Small intestine (tissue), 7 donors: ENCODE measurements at regions not wholly inside any gene's neighbourhood (a gene's known extent, or its start where the extent isn't known, plus 50 kb on each side); places are given as distances from the start of the nearest gene placed in this dataset.

Experiments
- DNase-seq, 2 donors: peaks; one replicate each; pipeline versions ENCODE4 v3.0.0 to v3.0.0-alpha.2; 2013
- FAIRE-seq: peaks from 2 replicates; lab custom pipeline; 2012; peaks lifted over from hg19 to GRCh38; lab: Jason Lieb, UNC
- H3K27ac ChIP-seq, 3 donors: one replicate each; pipeline ENCODE4 v1.5.1; 2013; ENCODE audit warnings: low read length in 2 of 3, mild to moderate bottlenecking in 2 of 3, control low read depth in 1 of 3, inconsistent platforms in 1 of 3, low read depth in 1 of 3, moderate library complexity in 1 of 3
- H3K27me3 ChIP-seq, 3 donors: one replicate each; pipeline ENCODE4 v1.6.1; 2013; ENCODE audit warnings: low read length in 3 of 3, inconsistent platforms in 1 of 3; ENCODE audit not compliant: control insufficient read depth in 3 of 3, insufficient read depth in 3 of 3
- H3K36me3 ChIP-seq, 3 donors: one replicate each; pipeline ENCODE4 v1.6.1; 2013; ENCODE audit warnings: low read length in 3 of 3, inconsistent platforms in 1 of 3, low read depth in 1 of 3, mild to moderate bottlenecking in 1 of 3, moderate library complexity in 1 of 3; ENCODE audit not compliant: control insufficient read depth in 3 of 3, insufficient read depth in 2 of 3
- H3K4me1 ChIP-seq, 3 donors: one replicate each; pipeline ENCODE4 v1.6.1; 2013; ENCODE audit warnings: low read length in 2 of 3, inconsistent platforms in 1 of 3, low read depth in 1 of 3, mild to moderate bottlenecking in 1 of 3, moderate library complexity in 1 of 3; ENCODE audit not compliant: control insufficient read depth in 3 of 3, insufficient read depth in 2 of 3
- H3K4me3 ChIP-seq, 3 donors: one replicate each; pipeline ENCODE4 v1.5.1; 2013; ENCODE audit warnings: low read length in 3 of 3, control low read depth in 1 of 3, inconsistent platforms in 1 of 3, low read depth in 1 of 3, mild to moderate bottlenecking in 1 of 3, moderate library complexity in 1 of 3
- H3K9me3 ChIP-seq, 2 donors: one replicate each; pipeline ENCODE4 v1.6.1; 2013; ENCODE audit warnings: low read depth in 1 of 2, low read length in 1 of 2; ENCODE audit not compliant: control insufficient read depth in 2 of 2, insufficient read depth in 1 of 2
- WGBS, 3 donors: extraction: QIAGEN DNeasy Blood & Tissue Kit; methylation state at CpG; one replicate each; pipeline ENCODE4 v1.1.7; 2013; 5-methylcytosine and 5-hydroxymethylcytosine counted together
- donor health status: healthy with polysubstance abuse.
- donor health status: control.
- donor health status: control.
- donor health status: Bipolar disorder and iron deficiency.
- donor health status: healthy.

GRCh38 chr1:82121421-82121820 lies 320.7 kb downstream of the ADGRL2 start:
- H3K27ac ChIP-seq, result no peak overlapping the region
- FAIRE-seq, result no peak
- no peaks in the 10 kb centered on the region for H3K4me1 ChIP-seq
- WGBS, 3 donors, result 84 to 92% (median 92%) methylated on average over 2 of the region's 2 CpGs
- H3K4me3 ChIP-seq, result no peak overlapping the region
- H3K27me3 ChIP-seq, result no peaks in the 10 kb centered on the region
- H3K36me3 ChIP-seq, result no peaks in the 10 kb centered on the region
- H3K9me3 ChIP-seq, result no peaks in the 10 kb centered on the region
- no peak for DNase-seq

- FAIRE-seq (no peak), DNase-seq (no peak)
- no peaks in the 10 kb centered on the region for H3K27me3 ChIP-seq
- H3K4me3 ChIP-seq, result no peak overlapping the region
- H3K36me3 ChIP-seq, result no peaks in the 10 kb centered on the region
- H3K4me1 ChIP-seq, result no peaks in the 10 kb centered on the region
- 81 to 87% (median 84%) methylated on average over 7 of the region's 7 CpGs for WGBS, 3 donors
- H3K9me3 ChIP-seq, result no peaks in the 10 kb centered on the region
- H3K27ac ChIP-seq, result no peak overlapping the region
Measured at GRCh38 chr1:82116105-82116504, 315.4 kb downstream of the ADGRL2 start.

GRCh38 chr1:82114887-82115286 lies 314.2 kb downstream of the ADGRL2 start:
- H3K4me1 ChIP-seq, result no peaks in the 10 kb centered on the region
- H3K27ac ChIP-seq, result no peak overlapping the region
- H3K36me3 ChIP-seq, result no peaks in the 10 kb centered on the region
- 64 to 82% (median 74%) methylated on average over 4 of the region's 4 CpGs for WGBS, 3 donors
- H3K4me3 ChIP-seq, result no peak overlapping the region
- FAIRE-seq (no peak), DNase-seq (no peak)
- H3K27me3 ChIP-seq, result no peaks in the 10 kb centered on the region
- no peaks in the 10 kb centered on the region for H3K9me3 ChIP-seq

- FAIRE-seq, result no peak
- Histone ChIP-seq H3K27ac (no peak overlapping the region), H3K27me3 (no peaks in the 10 kb centered on the region), H3K4me3 (no peak overlapping the region), H3K4me1 (no peaks in the 10 kb centered on the region), H3K9me3 (no peaks in the 10 kb centered on the region), H3K36me3 (no peaks in the 10 kb centered on the region)
- no peak for DNase-seq
- WGBS, 3 donors, result 48 to 53% (median 51%) methylated on average over 4 of the region's 4 CpGs
Measured at GRCh38 chr1:82110366-82111254, 309.9 kb downstream of the ADGRL2 start.

GRCh38 chr1:82108843-82109242 lies 308.1 kb downstream of the ADGRL2 start:
- H3K4me3 ChIP-seq, result no peak overlapping the region
- H3K27me3 ChIP-seq, result no peaks in the 10 kb centered on the region
- WGBS, 3 donors, result 47 to 51% (median 50%) methylated on average over 3 of the region's 3 CpGs
- no peak overlapping the region for H3K27ac ChIP-seq
- no peak for DNase-seq
- FAIRE-seq, result no peak
- H3K9me3 ChIP-seq, result no peaks in the 10 kb centered on the region
- no peaks in the 10 kb centered on the region for H3K36me3 ChIP-seq
- no peaks in the 10 kb centered on the region for H3K4me1 ChIP-seq

- Histone ChIP-seq H3K27me3 (no peaks in the 10 kb centered on the region), H3K4me3 (no peak overlapping the region), H3K9me3 (no peaks in the 10 kb centered on the region), H3K36me3 (no peaks in the 10 kb centered on the region), H3K4me1 (no peaks in the 10 kb centered on the region), H3K27ac (no peak overlapping the region)
- FAIRE-seq (no peak), DNase-seq (no peak)
- WGBS, 3 donors, result 12 to 48% (median 20%) methylated on average over 1 of the region's 1 CpG
Measured at GRCh38 chr1:82106672-82107071, 305.9 kb downstream of the ADGRL2 start.

GRCh38 chr1:82099170-82099569 lies 298.4 kb downstream of the ADGRL2 start:
- Histone ChIP-seq H3K4me3 (no peak overlapping the region), H3K9me3 (no peaks in the 10 kb centered on the region), H3K27ac (no peak overlapping the region), H3K36me3 (no peaks in the 10 kb centered on the region), H3K27me3 (no peaks in the 10 kb centered on the region), H3K4me1 (no peaks in the 10 kb centered on the region)
- 83 to 89% (median 86%) methylated on average over 1 of the region's 1 CpG for WGBS, 3 donors
- FAIRE-seq (no peak), DNase-seq (no peak)

GRCh38 chr1:82094136-82094535 lies 293.4 kb downstream of the ADGRL2 start:
- FAIRE-seq (no peak), DNase-seq (no peak)
- no peaks in the 10 kb centered on the region for H3K9me3 ChIP-seq
- no peaks in the 10 kb centered on the region for H3K36me3 ChIP-seq
- H3K27ac ChIP-seq, result no peak overlapping the region
- WGBS, 3 donors, result 67 to 81% (median 73%) methylated on average over 2 of the region's 2 CpGs
- no peak overlapping the region for H3K4me3 ChIP-seq
- H3K27me3 ChIP-seq, result no peaks in the 10 kb centered on the region
- no peaks in the 10 kb centered on the region for H3K4me1 ChIP-seq

GRCh38 chr1:82091729-82092128 lies 291.0 kb downstream of the ADGRL2 start:
- Histone ChIP-seq H3K27ac (no peak overlapping the region), H3K9me3 (no peaks in the 10 kb centered on the region), H3K4me3 (no peak overlapping the region), H3K27me3 (no peaks in the 10 kb centered on the region), H3K36me3 (no peaks in the 10 kb centered on the region), H3K4me1 (no peaks in the 10 kb centered on the region)
- DNase-seq, result no peak
- 84 to 89% (median 87%) methylated on average over 2 of the region's 2 CpGs for WGBS, 3 donors
- no peak for FAIRE-seq
